ENCODE measurements at regions not wholly inside any gene's neighbourhood (a gene's known extent, or its start where the extent isn't known, plus 50 kb on each side); places are given as distances from the start of the nearest gene placed in this dataset.

- in situ Hi-C loops (cut with HindIII; ENCODE audit: low sequenced_read_pairs): no loop called here
Observed at GRCh38 chr4:96879527-96879926, 1039.6 kb downstream of the PDHA2 start.

- in situ Hi-C loops (cut with HindIII; ENCODE audit: low sequenced_read_pairs): no loop called here
Observed at GRCh38 chr4:96887857-96888256, 1048.0 kb downstream of the PDHA2 start.

GRCh38 chr4:96894621-96895020, 1054.7 kb downstream of the PDHA2 start:
- in situ Hi-C loops (cut with HindIII; ENCODE audit: low sequenced_read_pairs): no loop called here

- in situ Hi-C loops (cut with HindIII; ENCODE audit: low sequenced_read_pairs): no loop called here
Observed at GRCh38 chr4:96895826-96896225, 1055.9 kb downstream of the PDHA2 start.

- in situ Hi-C loops (cut with HindIII; ENCODE audit: low sequenced_read_pairs): no loop called here
Observed at GRCh38 chr4:96912716-96913115, 1072.8 kb downstream of the PDHA2 start.

GRCh38 chr4:96913441-96914080, 1073.7 kb downstream of the PDHA2 start:
- in situ Hi-C loops (cut with HindIII; ENCODE audit: low sequenced_read_pairs): no loop called here

GRCh38 chr4:96916711-96917110, 1076.8 kb downstream of the PDHA2 start:
- in situ Hi-C loops (cut with HindIII; ENCODE audit: low sequenced_read_pairs): no loop called here

GRCh38 chr4:96936886-96937285, 1097.0 kb downstream of the PDHA2 start:
- in situ Hi-C loops (cut with HindIII; ENCODE audit: low sequenced_read_pairs): no loop called here

GRCh38 chr4:96946552-96946951, 1106.7 kb downstream of the PDHA2 start:
- in situ Hi-C loops (cut with HindIII; ENCODE audit: low sequenced_read_pairs): no loop called here

GRCh38 chr4:96952610-96953009, 1112.7 kb downstream of the PDHA2 start:
- in situ Hi-C loops (cut with HindIII; ENCODE audit: low sequenced_read_pairs): no loop called here

- in situ Hi-C loops (cut with HindIII; ENCODE audit: low sequenced_read_pairs): no loop called here
Observed at GRCh38 chr4:96955226-96955625, 1115.3 kb downstream of the PDHA2 start.

GRCh38 chr4:96955691-96956090, 1115.8 kb downstream of the PDHA2 start:
- in situ Hi-C loops (cut with HindIII; ENCODE audit: low sequenced_read_pairs): no loop called here

- in situ Hi-C loops (cut with HindIII; ENCODE audit: low sequenced_read_pairs): no loop called here
Observed at GRCh38 chr4:96969455-96969854, 1129.6 kb downstream of the PDHA2 start.

- in situ Hi-C loops (cut with HindIII; ENCODE audit: low sequenced_read_pairs): no loop called here
Observed at GRCh38 chr4:96972920-96973319, 1133.0 kb downstream of the PDHA2 start.

GRCh38 chr4:96974295-96974694, 1134.4 kb downstream of the PDHA2 start:
- in situ Hi-C loops (cut with HindIII; ENCODE audit: low sequenced_read_pairs): no loop called here

GRCh38 chr4:96983830-96984229, 1143.9 kb downstream of the PDHA2 start:
- in situ Hi-C loops (cut with HindIII; ENCODE audit: low sequenced_read_pairs): no loop called here

- in situ Hi-C loops (cut with HindIII; ENCODE audit: low sequenced_read_pairs): no loop called here
Observed at GRCh38 chr4:96986816-96987215, 1146.9 kb downstream of the PDHA2 start.

GRCh38 chr4:96991083-96991482, 1151.2 kb downstream of the PDHA2 start:
- in situ Hi-C loops (cut with HindIII; ENCODE audit: low sequenced_read_pairs): no loop called here

- in situ Hi-C loops (cut with HindIII; ENCODE audit: low sequenced_read_pairs): no loop called here
Observed at GRCh38 chr4:96992443-96992842, 1150.8 kb downstream of the STPG2 start.

GRCh38 chr4:96993560-96993959, 1149.7 kb downstream of the STPG2 start:
- in situ Hi-C loops (cut with HindIII; ENCODE audit: low sequenced_read_pairs): no loop called here

GRCh38 chr4:97003715-97004114, 1139.6 kb downstream of the STPG2 start:
- in situ Hi-C loops (cut with HindIII; ENCODE audit: low sequenced_read_pairs): no loop called here

- in situ Hi-C loops (cut with HindIII; ENCODE audit: low sequenced_read_pairs): no loop called here
Observed at GRCh38 chr4:97013309-97013708, 1130.0 kb downstream of the STPG2 start.

- in situ Hi-C loops (cut with HindIII; ENCODE audit: low sequenced_read_pairs): no loop called here
Observed at GRCh38 chr4:97013711-97014110, 1129.6 kb downstream of the STPG2 start.
